AG08396 (cell line): ENCODE measurements at regions not wholly inside any gene's neighbourhood (a gene's known extent, or its start where the extent isn't known, plus 50 kb on each side); places are given as distances from the start of the nearest gene placed in this dataset.

Experiments used
- DNase-seq: peaks from one replicate; pipeline ENCODE4 v3.0.0; 2012; ENCODE audit warnings: low spot score, mixed read lengths

DNA sequence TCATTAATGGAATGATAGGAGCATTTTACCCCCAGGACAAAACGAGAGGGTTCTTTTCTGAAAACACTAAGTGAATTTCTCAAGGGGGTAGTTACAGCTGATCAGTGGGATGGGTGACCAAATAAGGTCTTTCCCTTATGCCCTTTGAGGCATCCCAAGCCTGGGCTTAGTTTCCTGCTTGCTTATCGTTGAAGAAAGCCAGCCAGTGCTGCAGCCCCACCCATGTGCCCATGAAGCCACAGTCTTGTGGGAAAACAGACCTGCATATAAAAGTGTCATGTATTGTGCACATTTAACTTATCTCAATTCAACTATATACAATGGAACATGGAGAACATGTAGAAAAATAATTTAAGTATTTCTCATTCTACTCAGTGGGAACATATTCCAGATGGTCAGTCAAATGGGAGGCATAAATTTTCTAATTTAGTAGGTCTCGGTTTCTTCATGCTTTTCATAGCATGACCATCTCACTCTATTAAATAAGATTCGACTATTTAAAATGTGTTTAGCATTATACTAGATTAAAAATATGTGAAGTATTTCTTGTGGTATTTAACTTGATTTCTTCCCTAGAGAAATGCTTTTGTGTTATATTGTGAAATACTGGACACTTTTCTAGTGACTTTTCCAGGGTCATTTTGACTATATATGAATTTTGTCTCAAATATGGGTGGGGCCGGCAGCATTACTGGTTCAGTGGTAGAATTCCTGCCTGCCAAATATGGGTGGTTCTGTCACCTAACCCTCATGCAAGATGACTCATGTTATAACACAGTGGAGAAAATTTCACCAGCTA, 189.7 kb upstream of the SGCD start:
- DNase-seq, result no peak

- no peak for DNase-seq
Observed at GRCh38 chr5:156142867-156143266, 184.1 kb upstream of the SGCD start.

DNA sequence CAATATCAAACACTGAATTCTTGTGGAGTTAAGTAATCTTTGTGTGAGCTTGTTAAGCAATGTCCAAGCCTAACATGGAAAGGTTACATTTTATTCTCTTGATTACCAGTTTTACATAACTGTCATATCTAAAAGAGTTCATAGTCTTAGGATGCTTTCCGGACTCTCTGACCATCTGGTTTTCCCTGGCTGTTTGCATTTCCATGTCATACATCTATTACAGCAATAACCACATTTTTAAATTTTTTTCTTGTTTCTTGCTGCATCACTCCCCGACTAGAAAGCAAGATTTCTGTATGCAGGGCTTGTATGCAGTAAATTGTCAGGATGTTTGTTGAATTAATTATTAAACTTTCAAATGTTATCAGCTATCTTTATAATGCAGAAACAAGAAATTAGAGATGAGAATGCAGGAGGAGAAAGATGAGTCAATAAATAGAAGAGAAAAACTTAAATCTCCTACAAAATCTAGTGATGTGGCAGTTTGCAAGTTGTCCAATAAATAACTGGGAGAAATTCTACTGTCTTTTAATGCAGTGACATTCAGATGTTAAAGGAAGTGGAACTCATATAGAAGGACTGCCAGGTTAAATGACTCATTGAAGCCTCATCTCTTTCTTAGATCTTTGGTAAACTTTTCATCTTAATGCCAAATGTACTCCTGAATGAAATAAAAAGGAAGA, 179.6 kb upstream of the SGCD start:
- peak; percentile 22 for DNase-seq

GRCh38 chr5:156147944-156148285, 179.0 kb upstream of the SGCD start:
- DNase-seq, result no peak

- DNase-seq, result no peak
Observed at GRCh38 chr5:156148301-156148700, 178.7 kb upstream of the SGCD start.

- no peak for DNase-seq
Observed at GRCh38 chr5:156149213-156149612, 177.8 kb upstream of the SGCD start.

DNA sequence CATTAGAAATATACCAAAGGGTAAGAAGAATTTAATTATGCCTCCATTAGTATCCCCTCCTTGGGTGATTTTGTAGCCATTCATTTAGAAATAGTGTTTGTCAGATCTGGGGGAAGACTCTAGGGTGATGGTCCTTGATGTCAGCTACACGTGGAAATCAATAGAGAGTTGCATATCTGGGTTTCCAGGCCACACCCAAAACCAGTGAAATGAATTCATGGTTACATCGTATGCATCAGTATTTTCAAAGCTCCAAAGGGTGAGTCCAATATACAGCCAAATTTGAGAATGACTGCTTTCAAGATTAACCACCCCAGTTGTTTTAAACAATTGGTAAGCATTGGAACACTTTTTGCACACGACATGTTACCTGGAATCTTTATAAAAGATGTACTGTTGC, 173.4 kb upstream of the SGCD start:
- no peak for DNase-seq

DNA sequence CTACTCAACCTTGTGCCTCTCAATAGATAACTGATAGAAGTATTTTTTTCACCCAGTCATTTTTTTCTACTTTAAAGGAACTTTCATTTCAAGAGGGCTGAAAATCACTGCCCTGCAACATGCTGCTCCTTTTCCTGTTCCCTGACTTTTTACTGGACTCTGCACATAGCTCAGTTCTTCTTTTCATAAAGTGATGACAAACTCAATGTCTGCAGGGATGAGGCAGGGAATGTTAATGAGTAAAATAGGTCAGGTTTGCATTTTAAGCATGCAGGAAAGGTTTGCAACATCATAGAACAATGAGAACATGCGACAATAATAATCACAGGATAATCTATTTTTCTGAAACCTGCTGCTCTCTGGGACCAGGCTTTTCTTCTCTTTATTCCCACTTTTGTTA, 172.2 kb upstream of the SGCD start:
- DNase-seq, result no peak

- no peak for DNase-seq
Observed at GRCh38 chr5:156155598-156155997, 171.4 kb upstream of the SGCD start.

GRCh38 chr5:156164306-156164705, 162.7 kb upstream of the SGCD start:
- DNase-seq, result no peak

DNA sequence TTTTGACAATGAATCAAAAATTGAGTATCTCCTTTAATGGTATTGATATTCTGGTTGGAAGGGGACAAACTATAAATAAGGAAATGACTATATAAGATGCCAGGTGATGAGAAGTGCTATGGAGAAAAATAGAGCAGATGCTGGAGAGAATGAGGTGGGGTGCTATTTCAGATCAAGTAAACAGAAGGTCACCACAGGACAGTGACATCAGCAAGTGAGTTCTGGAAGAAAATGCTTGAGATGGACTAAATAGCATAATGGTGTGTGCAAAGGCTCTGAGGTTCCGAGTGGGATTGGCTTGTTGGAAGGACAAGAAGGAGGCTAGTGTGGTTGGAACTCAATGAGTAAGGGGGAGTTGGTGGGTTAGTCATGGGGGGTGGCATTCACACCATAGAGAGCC, 157.5 kb upstream of the SGCD start:
- no peak for DNase-seq

DNA sequence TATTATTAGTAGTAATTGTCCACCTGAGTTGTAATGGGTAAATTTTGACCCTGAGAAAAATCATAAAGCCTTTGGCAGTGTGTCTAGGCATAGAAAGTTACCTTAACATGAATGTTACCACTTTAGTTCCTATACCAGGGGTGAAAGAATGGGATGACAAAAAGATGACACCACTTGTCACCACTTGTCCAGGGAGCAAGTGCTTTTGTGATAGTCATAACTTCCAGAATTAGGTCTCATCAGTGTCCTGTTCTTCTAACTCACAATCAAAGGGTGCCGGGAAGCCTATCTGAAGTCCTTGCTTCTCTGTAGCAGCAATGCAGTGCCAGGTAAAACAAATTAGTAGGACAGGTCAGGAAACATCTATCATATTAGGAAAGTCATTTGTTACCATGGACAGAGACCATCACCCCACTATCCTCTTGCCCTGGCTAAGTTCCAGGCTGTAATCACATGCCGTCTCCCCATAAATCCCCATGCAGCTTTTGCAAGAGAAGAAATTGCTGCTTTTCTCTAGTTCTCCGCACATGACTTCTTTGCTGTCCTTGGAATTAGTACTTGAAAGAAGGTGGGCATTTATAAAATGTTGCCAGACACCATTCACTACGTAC, 156.5 kb upstream of the SGCD start:
- DNase-seq, result no peak

DNA sequence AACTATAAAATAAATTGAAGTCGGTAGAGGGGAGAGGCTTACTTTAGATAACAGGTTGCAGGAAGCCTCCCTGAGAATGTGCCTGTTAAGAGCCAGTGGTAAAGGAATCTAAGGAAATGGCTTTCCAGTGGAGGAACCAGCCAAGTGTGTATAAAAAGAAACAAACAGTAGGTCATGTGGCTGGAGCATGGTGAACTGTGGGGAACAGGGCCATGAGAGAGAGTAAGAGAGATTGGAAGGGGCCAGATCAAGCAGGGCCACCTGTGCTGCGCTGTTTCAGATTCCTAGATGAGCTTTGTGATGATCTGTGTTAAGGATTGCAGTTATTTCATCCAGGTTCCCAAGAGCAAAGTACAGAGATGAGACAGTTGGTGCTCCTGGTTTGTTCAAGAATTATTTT, 152.7 kb upstream of the SGCD start:
- no peak for DNase-seq

DNA sequence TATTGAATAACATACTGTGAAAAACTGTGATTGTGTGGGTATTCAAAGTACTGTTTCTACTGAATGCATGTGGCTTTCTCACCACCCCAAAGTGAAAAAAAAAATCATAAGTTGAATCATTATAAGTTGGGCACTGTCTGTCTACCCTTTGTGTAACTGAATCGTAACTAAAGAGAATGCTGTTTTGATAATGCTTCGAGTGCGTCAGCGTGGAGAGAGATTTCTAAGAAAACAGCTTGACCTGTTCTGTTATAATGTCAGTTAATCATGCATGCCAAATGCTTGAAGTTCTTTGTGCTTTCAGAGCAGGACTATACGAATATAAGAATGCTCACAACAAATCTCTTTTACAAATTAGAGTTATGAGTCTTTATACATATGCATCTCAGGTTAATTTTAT, 148.8 kb upstream of the SGCD start:
- DNase-seq, result no peak

DNA sequence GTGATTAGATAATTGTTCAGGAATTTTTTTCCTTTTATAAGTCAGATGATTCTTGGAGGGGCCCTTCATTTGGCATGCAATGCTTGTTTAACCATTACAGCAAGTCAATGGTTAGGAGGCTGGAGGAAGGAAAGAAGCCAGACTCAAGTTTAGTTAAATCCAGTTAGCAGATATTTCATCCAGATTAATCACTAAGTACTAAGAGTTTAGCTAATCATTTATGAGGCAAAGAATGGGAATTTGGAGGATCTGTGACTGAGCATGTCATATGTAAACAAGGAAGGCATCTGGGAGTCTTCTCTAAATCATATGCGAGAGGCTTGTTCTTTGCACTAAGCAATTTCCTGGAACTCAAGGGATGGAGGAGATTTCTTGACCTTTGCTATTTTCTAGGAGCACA, 145.3 kb upstream of the SGCD start:
- DNase-seq, result no peak

DNA sequence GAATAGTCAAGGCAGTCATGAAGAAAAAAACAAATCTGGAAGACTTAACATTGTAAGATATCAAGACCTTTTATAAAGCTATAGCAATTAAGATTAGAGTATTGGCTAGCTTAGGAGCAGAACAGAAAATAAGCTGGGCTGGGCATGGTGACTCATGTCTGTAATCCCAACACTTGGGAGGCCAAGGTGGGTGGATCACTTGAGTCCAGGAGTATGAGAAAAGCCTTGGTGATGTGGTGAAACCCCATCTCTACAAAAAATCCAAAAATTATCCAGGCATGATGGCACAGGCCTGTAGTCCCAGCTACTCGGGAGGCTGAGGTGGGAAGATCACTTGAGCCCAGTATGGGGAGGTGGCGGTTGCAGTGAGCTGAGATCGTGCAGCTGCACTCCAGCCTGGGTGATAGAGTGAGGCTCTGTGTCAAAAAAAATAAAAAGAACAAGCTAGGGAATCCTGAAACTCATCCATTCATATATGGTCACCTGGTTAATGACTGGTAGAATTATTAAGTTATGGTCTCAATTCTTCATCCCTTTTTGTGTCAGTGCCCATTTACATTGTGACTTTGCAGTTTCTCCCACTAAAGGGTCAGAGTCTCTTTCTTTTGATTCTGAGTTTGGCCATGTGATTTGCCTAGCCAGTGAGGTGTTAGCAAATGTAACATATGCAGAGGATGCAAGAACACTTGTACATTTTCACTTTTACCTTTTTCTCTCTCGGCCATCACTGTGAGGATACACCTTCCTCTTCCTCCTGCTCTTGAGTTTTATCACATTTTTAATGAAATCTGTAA, 144.6 kb upstream of the SGCD start:
- DNase-seq, result no peak

DNA sequence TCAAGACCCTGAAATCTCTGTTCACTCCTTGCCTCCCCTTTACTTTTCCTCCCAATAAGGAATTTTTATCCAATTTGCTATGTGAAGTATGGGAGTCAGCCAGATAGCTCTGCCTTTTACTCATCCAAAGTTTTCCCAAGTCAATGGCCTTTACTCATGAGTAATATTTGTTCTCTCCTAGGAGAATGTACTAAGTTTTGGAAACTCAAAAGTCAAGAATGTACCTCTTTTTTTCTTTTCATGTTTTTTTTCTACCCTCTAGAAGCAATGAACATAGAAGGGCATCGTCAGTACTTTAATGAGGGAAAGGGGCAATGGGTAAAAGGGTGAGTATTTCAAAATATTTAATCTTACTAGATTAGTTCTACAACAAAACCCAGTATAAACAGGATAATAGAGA, 140.2 kb upstream of the SGCD start:
- peak; percentile 16 for DNase-seq

DNA sequence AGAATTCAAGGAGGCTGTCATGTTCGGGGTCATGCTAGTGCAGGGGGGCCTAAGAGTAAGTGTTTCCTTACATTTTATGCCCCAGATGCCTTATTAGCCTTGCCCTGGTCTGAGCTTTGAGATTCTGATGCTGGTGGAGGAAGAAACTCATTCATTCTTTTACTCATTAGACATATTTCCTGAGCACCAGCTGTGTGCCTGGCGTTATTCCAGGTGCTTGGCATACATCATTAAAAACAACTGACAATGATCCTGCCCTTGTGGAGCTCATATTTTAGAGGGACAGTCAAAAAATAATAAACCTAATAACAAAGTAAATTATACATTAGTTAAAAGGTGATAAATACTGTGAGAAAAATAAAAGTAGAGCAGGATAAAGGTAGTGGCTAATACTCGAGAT, 138.9 kb upstream of the SGCD start:
- no peak for DNase-seq

GRCh38 chr5:156189628-156190027, 137.3 kb upstream of the SGCD start:
- DNase-seq, result no peak

DNA sequence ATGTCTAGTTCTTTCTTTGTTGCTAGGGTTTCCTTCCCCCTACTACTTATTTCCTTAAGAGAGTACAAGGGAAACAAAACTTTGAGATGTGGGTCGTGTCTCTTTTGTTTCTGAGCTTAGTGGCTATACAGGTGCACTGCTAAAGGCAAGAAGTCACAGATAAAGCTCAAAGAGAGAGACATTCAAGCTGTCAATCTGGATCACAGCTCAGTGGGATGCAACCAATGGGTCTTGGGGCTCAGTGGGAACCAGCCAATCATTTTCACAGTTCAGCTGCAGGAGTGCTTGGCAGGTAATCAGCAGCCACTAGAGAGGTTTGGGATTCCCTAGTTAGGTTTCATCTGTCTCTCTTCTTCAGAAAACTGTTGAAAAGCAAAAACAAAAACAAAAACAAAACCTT, 135.4 kb upstream of the SGCD start:
- DNase-seq, result no peak

DNA sequence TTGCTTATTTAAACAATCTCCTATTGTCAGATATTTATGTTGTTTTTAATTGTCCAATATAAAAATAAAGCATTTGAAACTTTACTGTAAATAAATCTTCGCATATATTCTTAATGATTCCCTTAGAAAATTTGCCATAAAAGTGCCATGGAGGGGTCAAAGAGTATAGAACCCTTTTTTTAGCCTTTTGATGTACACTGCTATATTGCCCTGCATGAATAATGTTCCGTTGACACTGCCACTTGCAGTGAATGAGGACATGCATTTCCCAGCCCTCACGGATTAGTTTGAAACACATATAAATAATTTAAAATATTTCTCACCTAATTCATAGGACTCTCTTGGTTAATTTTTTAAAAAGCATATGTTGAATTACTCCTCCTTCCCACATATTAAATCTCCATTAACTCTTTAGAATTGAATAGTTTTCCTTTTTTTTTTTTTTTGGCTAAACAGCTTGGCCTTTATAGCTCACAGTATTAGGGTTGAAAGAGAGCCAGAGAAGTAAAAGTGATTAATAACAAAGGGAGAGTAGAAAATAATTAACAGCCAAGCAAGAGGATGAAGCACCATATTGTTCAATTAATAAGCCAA, 129.8 kb upstream of the SGCD start:
- DNase-seq, result no peak

DNA sequence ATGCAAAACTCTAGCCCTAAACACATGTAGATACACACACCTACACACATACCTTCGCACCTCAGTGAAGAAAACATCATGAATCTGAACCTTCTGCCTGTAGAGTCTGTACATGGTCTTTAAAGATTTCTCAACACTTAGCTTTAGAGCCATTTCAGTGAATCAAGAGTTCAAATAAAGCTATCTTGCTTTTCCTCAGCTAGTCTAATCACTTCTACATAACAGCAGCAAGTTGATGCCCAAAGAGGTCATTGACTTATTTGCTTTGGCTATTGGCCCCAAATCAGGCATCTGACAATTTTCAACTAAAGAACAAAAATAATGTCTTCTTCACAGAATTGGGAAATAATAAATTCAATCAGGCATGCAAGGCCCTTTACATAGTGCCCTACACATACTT, 127.9 kb upstream of the SGCD start:
- DNase-seq, result no peak
